ENCODE measurements at regions not wholly inside any gene's neighbourhood (a gene's known extent, or its start where the extent isn't known, plus 50 kb on each side); places are given as distances from the start of the nearest gene placed in this dataset.

DNA sequence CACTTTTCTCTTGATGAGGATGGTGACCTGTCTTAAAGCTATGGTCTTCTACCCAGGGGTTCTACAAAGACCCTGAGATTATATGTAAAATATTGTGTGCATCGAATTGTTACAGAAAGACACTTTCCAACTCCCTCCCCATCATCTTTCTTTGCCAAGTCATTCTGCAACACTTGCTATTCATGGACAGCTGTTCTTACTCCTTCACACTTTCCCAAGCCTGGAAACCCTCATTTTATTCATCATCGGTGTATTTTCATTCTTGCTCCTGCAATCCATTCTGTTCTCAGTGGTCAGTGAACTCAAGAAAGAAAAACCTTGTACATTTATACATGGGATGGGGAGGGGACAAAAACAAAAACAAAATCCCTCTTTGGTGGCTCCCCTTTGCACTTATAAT lies 90.5 kb upstream of the STXBP6 start:
- DNase-seq (no peak), ATAC-seq (no peak)

GRCh38 chr14:25136811-25137210 lies 86.9 kb upstream of the STXBP6 start:
- ATAC-seq (no peak), DNase-seq (no peak)

- DNase-seq = no peak
- ATAC-seq = no peak
These were observed 84.2 kb upstream of the STXBP6 start for GRCh38 chr14:25134184-25134583.

GRCh38 chr14:25132732-25133422 lies 82.9 kb upstream of the STXBP6 start:
- ATAC-seq (peak; percentile 83), DNase-seq (peak; percentile 55)

- DNase-seq (no peak), ATAC-seq (no peak)
These were observed 82.1 kb upstream of the STXBP6 start for GRCh38 chr14:25132094-25132493.

DNA sequence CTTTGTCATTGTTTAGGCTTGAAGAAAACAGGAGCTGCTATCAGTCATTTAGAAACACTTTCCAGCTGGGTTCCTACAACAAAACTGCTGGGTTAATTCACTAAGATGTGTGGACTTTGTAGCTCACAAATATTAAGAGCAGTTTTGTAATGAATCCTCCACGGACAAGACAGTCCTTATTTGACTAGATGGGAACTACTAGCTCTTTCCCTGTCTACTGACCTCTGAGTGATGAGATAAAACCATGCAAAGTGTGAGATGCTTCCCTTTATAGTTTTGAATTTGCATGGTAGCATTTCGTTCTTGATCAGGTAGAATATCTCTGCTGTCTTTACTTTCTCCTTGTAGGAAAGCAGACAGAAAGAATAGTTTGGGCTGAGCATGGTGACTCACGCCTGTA lies 72.9 kb upstream of the STXBP6 start:
- DNase-seq = no peak
- no peak for ATAC-seq

DNA sequence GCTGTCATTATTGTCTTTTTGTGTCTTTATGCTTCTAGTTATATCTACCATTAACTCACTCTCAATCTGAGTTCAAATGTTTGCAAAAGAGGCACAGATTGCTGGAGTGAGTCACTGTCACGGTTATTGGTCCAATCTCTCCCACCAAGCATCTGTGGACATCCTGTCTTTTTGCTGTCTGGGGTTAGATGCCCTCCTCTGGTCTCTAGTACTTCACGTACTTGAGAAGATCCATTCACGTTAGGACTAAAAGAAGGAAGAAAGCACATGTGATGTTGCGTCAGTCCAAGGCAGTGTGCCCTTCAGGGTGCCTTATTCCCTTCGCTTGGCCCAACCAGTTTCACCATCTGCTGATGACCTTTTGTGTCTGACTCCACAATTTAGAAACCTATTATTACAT lies 72.3 kb upstream of the STXBP6 start:
- DNase-seq = no peak
- no peak for ATAC-seq

DNA sequence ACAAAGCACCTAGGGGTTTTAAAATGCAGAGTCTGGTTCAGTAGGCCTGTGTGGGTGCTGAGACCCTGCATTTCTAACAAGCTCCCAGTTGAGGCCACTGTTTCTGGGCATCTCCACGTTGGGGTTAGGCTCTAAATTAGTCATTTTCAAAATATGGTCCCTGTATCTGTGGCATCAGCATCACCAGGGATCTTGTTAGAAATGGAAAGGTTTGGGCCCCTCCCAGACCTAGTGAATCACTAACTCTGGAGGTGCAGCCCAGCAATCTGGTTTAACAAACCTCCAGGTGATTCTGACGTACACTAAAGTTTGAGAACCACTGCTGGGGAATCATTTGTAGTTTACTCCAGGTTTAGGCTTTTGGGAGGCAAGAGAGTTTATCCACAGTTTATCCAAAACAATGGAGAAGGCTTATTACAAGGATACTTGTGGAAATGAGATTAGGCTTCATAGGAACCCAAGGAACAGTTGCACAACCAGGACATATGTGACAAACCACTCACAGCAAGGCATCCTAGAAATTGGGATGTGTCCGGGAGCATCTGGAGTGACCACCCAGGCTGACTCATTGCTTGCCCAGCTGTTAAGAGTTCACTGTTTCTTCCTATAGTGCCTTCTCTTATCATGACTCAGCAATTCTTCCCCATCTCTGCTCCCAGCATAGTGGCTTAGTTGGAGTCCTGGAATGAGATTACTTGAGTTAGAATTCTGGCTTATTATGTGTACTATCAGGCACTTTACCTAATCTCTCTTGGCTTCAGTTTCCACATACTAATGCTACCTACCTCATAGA lies 71.6 kb upstream of the STXBP6 start:
- DNase-seq (no peak), ATAC-seq (no peak)

GRCh38 chr14:25120261-25120660 lies 70.3 kb upstream of the STXBP6 start:
- DNase-seq (no peak), ATAC-seq (no peak)

DNA sequence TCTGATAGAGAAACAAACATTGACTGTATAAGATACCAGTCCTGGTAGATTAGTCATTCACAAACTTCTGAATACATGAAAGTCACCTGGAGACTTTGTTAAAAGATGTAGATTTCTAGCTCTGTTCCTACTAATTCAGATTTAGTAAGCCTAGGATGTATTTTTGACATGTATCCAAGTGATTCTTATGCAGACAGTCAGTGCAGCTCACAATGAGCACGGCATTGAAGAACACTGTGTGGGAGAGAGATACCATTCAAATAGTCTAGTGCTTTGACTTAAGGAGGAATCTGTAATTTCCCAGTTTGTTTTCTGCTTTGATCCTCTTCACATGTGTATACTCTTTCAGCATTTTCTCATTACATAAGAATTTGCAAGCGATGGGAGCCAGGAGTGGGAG lies 68.7 kb upstream of the STXBP6 start:
- ATAC-seq (no peak), DNase-seq (no peak)

DNA sequence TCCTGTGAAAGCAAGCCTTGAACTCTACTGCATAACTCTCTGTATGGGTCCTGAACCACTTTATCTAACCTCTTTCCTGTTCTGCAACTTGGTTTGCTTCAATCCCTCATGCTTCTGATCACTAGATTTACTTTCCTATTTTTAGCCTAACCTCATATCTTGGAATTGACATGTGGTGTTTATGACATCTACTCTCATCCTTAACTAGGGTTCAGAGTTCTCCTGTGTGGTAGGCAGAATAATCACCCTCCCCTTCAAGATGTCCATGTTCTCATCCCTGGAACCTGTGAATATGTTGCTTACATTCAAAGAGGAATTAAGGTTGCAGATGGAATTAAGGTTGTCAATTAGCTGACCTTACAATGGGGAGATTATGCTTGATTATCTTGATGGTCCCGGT lies 67.4 kb upstream of the STXBP6 start:
- ATAC-seq (no peak), DNase-seq (no peak)

DNA sequence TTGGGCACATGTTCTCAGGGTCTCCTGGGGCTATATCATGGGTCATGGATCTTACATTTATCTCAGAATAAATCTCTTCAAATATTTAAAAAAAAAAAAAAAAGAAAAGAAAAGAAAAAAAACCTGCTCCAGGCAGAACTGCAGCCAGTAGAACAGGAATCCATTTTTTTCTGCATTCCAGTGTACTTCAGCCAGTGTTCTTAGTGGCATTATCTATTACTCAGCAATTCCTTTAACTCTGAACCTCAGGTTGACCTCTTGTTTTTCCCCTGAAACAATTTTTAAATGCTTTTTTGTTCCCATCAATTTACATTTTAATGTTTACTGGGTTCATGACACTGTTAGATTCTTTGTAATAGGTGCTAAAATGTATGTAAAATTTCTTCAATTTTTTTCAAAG lies 66.7 kb upstream of the STXBP6 start:
- DNase-seq (no peak), ATAC-seq (no peak)

DNA sequence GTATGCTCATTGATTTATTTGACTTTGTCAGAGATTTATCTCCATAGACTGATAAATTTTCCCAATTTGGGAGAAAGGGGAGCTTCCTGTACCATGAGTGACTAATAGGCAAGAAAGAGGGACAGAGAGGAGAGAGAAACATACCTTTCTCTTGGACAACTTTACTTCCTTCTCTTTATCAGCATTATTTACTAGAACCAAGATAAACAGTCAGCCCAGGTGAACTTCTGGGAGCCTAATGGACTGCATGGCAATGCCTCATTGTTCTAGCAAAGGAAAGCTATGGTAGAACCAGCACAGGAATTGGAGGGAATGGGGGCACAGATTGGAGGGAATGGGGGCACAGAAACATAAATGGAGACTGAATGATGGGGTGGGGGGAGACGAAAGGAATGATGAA lies 63.4 kb upstream of the STXBP6 start:
- ATAC-seq (no peak), DNase-seq (no peak)

DNA sequence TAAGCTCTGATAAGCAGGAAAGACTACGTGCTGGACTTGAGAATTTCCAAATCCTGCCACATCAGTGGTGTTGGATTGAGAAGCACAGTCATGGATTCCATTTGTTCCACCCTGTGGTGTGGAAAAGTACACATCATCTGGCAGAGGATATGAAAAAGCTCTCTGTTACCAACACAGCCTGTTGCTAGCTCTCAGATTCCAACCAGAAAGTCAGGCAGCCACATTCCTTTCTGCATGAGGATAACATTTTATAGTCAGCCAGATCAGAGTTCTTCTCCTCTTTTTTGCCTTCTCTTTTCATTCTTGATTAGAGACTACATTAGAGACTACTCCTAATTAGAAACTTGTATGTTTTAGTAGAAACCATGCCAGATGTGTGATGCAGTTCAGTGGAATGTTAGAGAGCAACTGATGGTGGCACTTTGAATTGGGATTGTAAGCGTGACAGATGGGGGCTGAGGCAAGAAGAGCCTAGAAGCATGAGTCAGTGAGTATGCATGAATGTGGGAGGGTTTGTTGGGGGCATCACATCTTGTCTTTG lies 61.2 kb upstream of the STXBP6 start:
- no peak for ATAC-seq
- DNase-seq = no peak

- ATAC-seq (no peak), DNase-seq (no peak)
These were observed 60.2 kb upstream of the STXBP6 start for GRCh38 chr14:25110106-25110505.

GRCh38 chr14:25108959-25109358 lies 59.0 kb upstream of the STXBP6 start:
- DNase-seq (no peak), ATAC-seq (no peak)

GRCh38 chr14:25108291-25108690 lies 58.3 kb upstream of the STXBP6 start:
- DNase-seq (no peak), ATAC-seq (no peak)

DNA sequence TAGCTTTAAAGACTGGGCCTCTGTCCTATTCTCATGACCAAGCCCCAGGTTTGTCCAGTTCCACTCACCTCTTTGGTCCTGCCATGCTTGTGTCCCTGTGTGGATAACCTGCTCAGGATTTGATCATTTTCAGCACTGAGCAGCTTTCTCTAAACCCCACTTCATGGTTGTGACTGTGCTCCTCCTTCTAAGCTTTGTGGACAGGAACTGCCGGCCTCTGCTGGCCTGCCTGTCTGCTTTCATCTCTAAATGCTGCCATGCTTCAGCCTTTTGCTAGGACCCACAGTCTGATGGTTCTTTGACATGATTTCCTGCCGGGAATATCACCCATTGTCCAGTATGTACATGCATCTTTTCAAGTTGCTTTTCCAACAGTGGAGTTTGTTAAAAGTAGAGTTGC lies 53.9 kb upstream of the STXBP6 start:
- DNase-seq (no peak), ATAC-seq (no peak)

DNA sequence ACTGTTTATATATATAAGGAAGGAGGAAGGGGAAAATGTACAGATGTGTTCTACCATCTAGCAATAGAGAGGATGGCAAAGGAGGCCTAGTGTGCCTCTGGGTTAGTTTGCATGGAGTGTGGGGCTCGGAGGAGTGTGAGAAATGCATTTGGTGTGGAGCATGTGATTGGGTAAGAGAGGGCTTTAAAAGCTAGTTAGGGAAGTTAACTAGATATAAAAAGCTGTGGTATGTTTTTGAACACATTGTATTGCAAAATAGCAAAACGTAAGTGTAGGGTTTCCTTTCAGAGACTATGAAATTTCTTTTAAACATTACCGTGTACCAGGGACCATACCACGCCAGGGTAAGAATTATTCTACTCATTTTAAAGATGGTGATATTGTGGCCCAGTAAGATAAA lies 53.3 kb upstream of the STXBP6 start:
- ATAC-seq = no peak
- no peak for DNase-seq

DNA sequence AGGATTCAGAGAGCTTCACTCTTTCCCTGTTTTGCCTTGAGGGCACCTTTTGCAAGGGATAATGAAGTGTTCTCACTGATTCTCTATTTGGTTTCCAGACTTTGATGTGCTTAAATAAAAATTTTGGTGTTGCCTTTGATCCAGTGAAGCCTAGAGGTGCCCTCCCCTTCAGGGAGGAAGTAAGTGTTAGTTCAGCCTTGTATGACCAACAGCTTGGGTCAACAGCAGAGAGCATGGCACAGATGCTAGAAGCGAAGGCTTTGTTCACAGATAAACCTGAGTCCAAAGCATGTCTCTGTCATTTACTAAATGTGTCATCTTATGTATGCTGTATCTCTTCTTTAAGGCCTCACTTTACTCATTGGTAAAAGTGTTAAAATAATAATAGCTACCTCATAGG lies 52.8 kb upstream of the STXBP6 start:
- DNase-seq = no peak
- ATAC-seq = no peak

DNA sequence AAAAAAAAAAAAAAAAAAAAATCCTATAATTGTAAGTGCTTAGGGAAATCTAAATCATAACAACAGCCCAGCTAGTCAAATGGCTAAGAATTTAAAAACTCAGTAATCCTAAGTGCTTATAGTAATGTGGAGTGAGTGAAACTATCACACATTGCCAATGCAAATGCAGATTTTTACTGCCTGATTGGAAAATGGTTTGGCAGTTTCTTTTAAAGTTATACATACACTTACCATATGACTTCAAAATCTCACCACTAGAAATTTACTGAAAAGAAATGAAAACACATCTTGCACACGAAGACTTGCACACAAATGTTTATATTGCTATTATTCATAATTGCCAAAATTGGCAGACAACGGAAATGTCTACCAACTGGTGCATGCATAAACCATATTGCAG lies 51.3 kb upstream of the STXBP6 start:
- ATAC-seq = no peak

More for the DNA sequence above, 51.3 kb upstream of the STXBP6 start:
- no peak for DNase-seq
